ENCODE measurements at regions not wholly inside any gene's neighbourhood (a gene's known extent, or its start where the extent isn't known, plus 50 kb on each side); places are given as distances from the start of the nearest gene placed in this dataset.

- TF ChIP-seq EZH2phosphoT487 (IDR thresholded peaks at IDR 0.05; ENCODE audit: insufficient read depth, low read depth) = no peak
- TF ChIP-seq EZH2 (IDR thresholded peaks at IDR 0.05; ENCODE audit: insufficient read depth, poor library complexity, severe bottlenecking) = no peak
Measured at GRCh38 chr22:34508797-34509196, 557.2 kb upstream of the ISX start.

Measured in GM23248 (cell line).